Erythroblast (primary cell): ENCODE measurements at regions not wholly inside any gene's neighbourhood (a gene's known extent, or its start where the extent isn't known, plus 50 kb on each side); places are given as distances from the start of the nearest gene placed in this dataset.

Source experiments
- GATA1 ChIP-seq: IDR thresholded peaks from 2 replicates; pipeline ENCODE4 v1.6.1; 2011; ENCODE audit warnings: low read depth, mild to moderate bottlenecking, control low read depth, low read length, moderate library complexity
- POLR2A ChIP-seq: IDR thresholded peaks from 2 replicates; pipeline ENCODE4 v1.6.1; 2011; ENCODE audit warnings: mild to moderate bottlenecking, low read length

GRCh38 chr18:68588169-68588568 lies 126.7 kb downstream of the TMX3 start:
- TF ChIP-seq POLR2A (no peak), GATA1 (no peak)
